Esophagus squamous epithelium (tissue), 5 donors: ENCODE measurements at regions not wholly inside any gene's neighbourhood (a gene's known extent, or its start where the extent isn't known, plus 50 kb on each side); places are given as distances from the start of the nearest gene placed in this dataset.

ENCODE experiments used
- DNase-seq: peaks from one replicate; lab custom pipeline; 2025; lab: John Stamatoyannopoulos, UW
- H3K27ac ChIP-seq, 4 donors: fragments of 200-600 bp; sonication (generic); one replicate each; pipeline ENCODE4 v1.5.1; 2016 to 2019; ENCODE audit warnings: mild to moderate bottlenecking in 1 of 4
- H3K27me3 ChIP-seq, 4 donors: fragments of 200-600 bp; sonication (generic); 1 replicate in 3 of 4; 2 replicates in 1 of 4; pipeline versions ENCODE4 v1.5.1 to v1.6.0; 2017 to 2021; ENCODE audit warnings: antibody characterized with exemption in 1 of 4
- H3K36me3 ChIP-seq, 3 donors: fragments of 200-600 bp; sonication (generic); one replicate each; pipeline ENCODE4 v1.5.1; 2016 to 2019
- H3K4me1 ChIP-seq, 3 donors: fragments of 200-600 bp; sonication (generic); one replicate each; pipeline ENCODE4 v1.5.1; 2017 to 2019
- H3K4me3 ChIP-seq, 4 donors: fragments of 200-600 bp; sonication (generic); 1 replicate in 3 of 4; 2 replicates in 1 of 4; pipeline ENCODE4 v1.5.1; 2016 to 2019; ENCODE audit warnings: mild to moderate bottlenecking in 2 of 4, moderate library complexity in 1 of 4
- H3K9me3 ChIP-seq, 3 donors: fragments of 200-600 bp; sonication (generic); one replicate each; pipeline ENCODE4 v1.5.1; 2016 to 2019
- POLR2A ChIP-seq, 4 donors: fragments of 450-650 bp; IDR thresholded peaks; one replicate each; pipeline ENCODE4 v1.6.1; 2017; ENCODE audit warnings: antibody characterized with exemption in 4 of 4, mild to moderate bottlenecking in 4 of 4, moderate library complexity in 3 of 4
- WGBS, 2 donors: methylation state at CpG; one replicate each; pipeline ENCODE4 v1.1.5; 2018; 5-methylcytosine and 5-hydroxymethylcytosine counted together
- intact Hi-C: fragments of 100-400 bp; cut with DNase I; formaldehyde crosslinking; loops from one replicate; pipeline ENCODE4 v1.15.0; 2022
- TF ChIP-seq, protein P1 (sequence below), 6 experiments: fragments of 450-650 bp in 4 of 6; fragments of 200-600 bp in 2 of 6; sonication (generic) in 2 of 6; IDR thresholded peaks; one replicate each; pipeline ENCODE4 v1.5.1; 2016 to 2019; ENCODE audit warnings: antibody characterized with exemption in 6 of 6, mild to moderate bottlenecking in 4 of 6, moderate library complexity in 4 of 6
- donor health status: DM: yes; HTN: yes; CAD: no.

DNA sequence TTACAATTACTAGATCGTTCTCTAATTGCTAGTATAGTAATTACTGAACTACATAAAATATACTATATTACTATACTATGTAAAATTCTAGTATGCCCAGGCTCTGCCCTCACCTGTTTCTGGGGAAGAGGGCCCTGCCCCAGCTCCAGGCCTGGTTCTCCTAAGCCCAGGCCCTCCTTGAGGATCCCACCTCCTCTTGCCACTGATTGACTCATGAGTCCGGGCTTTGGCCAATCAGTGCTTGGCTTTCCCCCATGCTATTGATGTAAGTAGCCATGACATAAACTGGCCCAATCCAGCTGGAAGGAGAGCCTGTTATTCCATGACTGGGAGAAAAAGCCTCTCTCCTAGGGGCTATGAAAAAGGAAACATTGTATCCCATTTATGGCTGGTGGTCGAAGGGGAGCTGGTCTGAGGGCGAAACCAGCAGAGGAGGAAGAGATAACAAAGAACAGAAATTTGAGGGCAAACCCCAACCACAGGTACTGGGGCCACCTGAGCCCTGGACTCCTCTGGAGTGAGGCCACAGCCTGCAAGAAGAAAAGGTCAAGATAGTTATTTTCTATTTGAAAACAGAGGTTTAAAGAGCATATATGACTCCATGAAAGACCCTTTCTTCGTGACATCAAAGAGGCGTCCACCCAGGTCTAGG, 129.3 kb upstream of the CD93 start:
- WGBS, 2 donors = 74 to 76% methylated on average over 5 to 6 of the region's 6 CpGs
- no peak for DNase-seq
- Histone ChIP-seq H3K4me3 (no peak overlapping the region), H3K27ac (no peak overlapping the region), H3K4me1 (no peaks in the 10 kb centered on the region), H3K9me3 (peaks cover 0 to 5% (median 0%) of the 10 kb centered on the region in 3 donors), H3K36me3 (no peaks in the 10 kb centered on the region), H3K27me3 (peaks cover 0 to 15% (median 0%) of the 10 kb centered on the region in 4 donors)
- intact Hi-C loops = no loop called here
- TF ChIP-seq, protein P1, sequence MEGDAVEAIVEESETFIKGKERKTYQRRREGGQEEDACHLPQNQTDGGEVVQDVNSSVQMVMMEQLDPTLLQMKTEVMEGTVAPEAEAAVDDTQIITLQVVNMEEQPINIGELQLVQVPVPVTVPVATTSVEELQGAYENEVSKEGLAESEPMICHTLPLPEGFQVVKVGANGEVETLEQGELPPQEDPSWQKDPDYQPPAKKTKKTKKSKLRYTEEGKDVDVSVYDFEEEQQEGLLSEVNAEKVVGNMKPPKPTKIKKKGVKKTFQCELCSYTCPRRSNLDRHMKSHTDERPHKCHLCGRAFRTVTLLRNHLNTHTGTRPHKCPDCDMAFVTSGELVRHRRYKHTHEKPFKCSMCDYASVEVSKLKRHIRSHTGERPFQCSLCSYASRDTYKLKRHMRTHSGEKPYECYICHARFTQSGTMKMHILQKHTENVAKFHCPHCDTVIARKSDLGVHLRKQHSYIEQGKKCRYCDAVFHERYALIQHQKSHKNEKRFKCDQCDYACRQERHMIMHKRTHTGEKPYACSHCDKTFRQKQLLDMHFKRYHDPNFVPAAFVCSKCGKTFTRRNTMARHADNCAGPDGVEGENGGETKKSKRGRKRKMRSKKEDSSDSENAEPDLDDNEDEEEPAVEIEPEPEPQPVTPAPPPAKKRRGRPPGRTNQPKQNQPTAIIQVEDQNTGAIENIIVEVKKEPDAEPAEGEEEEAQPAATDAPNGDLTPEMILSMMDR (IDR thresholded peaks at IDR 0.05) = no peak
- TF ChIP-seq POLR2A (IDR thresholded peaks at IDR 0.05) = no peak

DNA sequence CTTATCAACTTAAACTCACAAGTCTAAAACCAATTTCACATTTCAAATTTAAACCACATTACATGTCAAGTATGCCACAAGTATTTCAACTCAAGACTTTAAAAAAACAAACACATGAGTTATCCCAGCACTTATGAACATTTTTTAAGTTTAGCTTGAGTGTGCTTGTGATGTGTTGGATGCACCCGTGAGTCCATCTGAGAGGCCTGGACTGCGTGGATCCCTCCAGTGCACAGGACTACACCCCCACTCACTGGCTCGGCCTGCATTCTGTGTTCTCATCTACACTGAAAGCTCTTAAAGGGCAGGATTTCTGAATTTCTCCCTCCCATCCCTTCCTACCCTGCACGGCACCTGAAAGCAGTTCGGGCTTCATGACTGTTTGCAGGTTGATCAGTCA, 128.8 kb upstream of the CD93 start:
- H3K9me3 ChIP-seq = peaks cover 0 to 5% (median 0%) of the 10 kb centered on the region in 3 donors
- DNase-seq = no peak
- no peaks in the 10 kb centered on the region for H3K36me3 ChIP-seq
- H3K4me1 ChIP-seq = no peaks in the 10 kb centered on the region
- H3K27ac ChIP-seq = no peak overlapping the region
- intact Hi-C loops = no loop called here
- H3K4me3 ChIP-seq = no peak overlapping the region
- TF ChIP-seq POLR2A (IDR thresholded peaks at IDR 0.05) = no peak
- TF ChIP-seq, protein P1 (IDR thresholded peaks at IDR 0.05) = no peak
- WGBS, 2 donors = 90 to 95% methylated on average over 5 of the region's 5 CpGs
- peaks cover 0 to 19% (median 0%) of the 10 kb centered on the region in 4 donors for H3K27me3 ChIP-seq

DNA sequence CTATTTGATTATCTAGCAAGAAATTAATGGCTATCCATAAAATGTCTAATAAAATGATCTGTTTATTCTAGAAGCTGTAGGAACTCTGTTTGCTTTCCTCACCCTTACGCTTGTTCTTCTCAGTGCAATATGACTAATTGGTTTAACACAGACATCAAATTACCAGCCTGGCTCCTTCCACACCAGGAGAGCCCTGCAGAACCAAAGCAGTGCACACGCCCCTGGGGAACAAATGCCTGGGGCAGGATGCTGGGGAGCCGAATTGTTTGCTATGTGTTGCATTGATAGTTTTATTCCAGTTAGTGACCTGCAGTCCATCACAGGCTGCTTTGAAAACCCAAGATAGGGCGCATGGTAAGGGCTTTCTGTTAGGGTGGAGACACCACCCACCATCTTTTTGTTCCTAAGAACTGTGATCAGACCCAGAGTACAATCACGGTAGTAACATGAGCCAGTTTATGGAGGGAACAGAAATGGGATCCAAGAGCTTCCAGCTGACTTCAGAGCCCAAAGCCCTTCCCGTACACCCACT, 126.4 kb upstream of the CD93 start:
- peaks cover 0 to 23% (median 0%) of the 10 kb centered on the region in 4 donors for H3K27me3 ChIP-seq
- H3K27ac ChIP-seq = no peak overlapping the region
- WGBS, 2 donors = 50 to 57% methylated on average over 6 of the region's 6 CpGs
- no peak for DNase-seq
- no peaks in the 10 kb centered on the region for H3K9me3 ChIP-seq
- H3K36me3 ChIP-seq = no peaks in the 10 kb centered on the region
- H3K4me3 ChIP-seq = no peak overlapping the region
- intact Hi-C loops = no loop called here
- TF ChIP-seq, protein P1 (IDR thresholded peaks at IDR 0.05) = no peak
- TF ChIP-seq POLR2A (IDR thresholded peaks at IDR 0.05) = no peak
- no peaks in the 10 kb centered on the region for H3K4me1 ChIP-seq

DNA sequence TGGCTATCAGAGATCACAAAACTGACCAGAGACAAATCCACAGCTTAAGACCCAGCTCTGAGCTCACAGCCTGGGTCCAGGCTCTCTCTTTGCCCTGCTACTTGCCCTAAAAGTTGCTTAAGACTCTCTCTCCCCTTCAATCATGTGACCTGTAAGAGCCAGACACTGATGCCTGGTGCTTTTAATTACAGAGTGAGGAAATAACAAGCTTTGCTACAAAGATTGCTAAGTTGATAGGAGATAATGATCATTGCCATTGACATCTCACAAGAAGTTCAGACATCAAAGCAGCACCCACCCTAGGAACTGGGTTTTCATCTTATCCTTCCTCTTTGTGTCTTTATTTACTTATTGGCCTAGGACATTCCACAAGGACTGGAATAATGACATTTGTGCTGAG, 125.9 kb upstream of the CD93 start:
- intact Hi-C loops = no loop called here
- H3K4me3 ChIP-seq = no peak overlapping the region
- H3K27me3 ChIP-seq = peaks cover 0 to 23% (median 0%) of the 10 kb centered on the region in 4 donors
- no peak for TF ChIP-seq POLR2A (IDR thresholded peaks at IDR 0.05)
- TF ChIP-seq, protein P1 (IDR thresholded peaks at IDR 0.05) = no peak
- H3K4me1 ChIP-seq = no peaks in the 10 kb centered on the region
- no peak overlapping the region for H3K27ac ChIP-seq
- H3K9me3 ChIP-seq = no peaks in the 10 kb centered on the region
- no peaks in the 10 kb centered on the region for H3K36me3 ChIP-seq
- DNase-seq = no peak

DNA sequence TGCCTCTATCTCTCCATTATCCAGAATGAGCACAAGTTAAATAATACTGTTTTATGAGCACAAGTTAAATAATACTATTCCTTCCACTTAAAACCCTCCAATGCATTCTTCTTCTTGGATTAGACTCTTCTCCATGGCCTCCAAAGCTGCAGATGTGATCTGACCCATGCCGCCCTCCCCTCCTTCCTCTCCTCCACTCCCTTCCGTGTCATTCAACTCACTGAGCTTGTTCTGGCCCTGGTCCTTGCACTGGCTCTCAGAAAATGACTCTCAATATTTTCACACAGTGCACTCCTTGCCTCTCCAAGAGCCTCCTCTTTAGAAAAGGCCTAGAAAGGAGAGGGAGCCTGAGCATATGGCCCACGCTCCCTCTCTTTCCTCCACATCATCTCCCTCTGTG, 125.0 kb upstream of the CD93 start:
- TF ChIP-seq, protein P1 (IDR thresholded peaks at IDR 0.05) = no peak
- no peak for TF ChIP-seq POLR2A (IDR thresholded peaks at IDR 0.05)
- Histone ChIP-seq H3K36me3 (no peaks in the 10 kb centered on the region), H3K4me3 (no peak overlapping the region)

More for the DNA sequence above, 125.0 kb upstream of the CD93 start:
- DNase-seq = no peak
- peaks cover 0 to 23% (median 0%) of the 10 kb centered on the region in 4 donors for H3K27me3 ChIP-seq
- H3K27ac ChIP-seq = no peak overlapping the region
- peaks cover under 1 to 8% (median 4%) of the 10 kb centered on the region in 3 donors for H3K4me1 ChIP-seq
- intact Hi-C loops = no loop called here
- 95 to 98% methylated on average over 2 to 3 of the region's 3 CpGs for WGBS, 2 donors
- H3K9me3 ChIP-seq = no peaks in the 10 kb centered on the region
